ENCODE measurements at regions not wholly inside any gene's neighbourhood (a gene's known extent, or its start where the extent isn't known, plus 50 kb on each side); places are given as distances from the start of the nearest gene placed in this dataset.

- DNase-seq (ENCODE audit: low spot score), result no peak
- no peak for TF ChIP-seq EZH2 (IDR thresholded peaks at IDR 0.05; ENCODE audit: borderline replicate concordance)
- TF ChIP-seq CTCF (IDR thresholded peaks at IDR 0.05; ENCODE audit: poor library complexity), result no peak
- TF ChIP-seq EZH2phosphoT487 (IDR thresholded peaks at IDR 0.05; ENCODE audit: low read depth, severe bottlenecking, unreplicated experiment), result no peak
- no peak overlapping the region for H3K4me3 ChIP-seq
These were observed 197.1 kb downstream of the EN1 start for GRCh38 chr2:118650327-118650726.

DNA sequence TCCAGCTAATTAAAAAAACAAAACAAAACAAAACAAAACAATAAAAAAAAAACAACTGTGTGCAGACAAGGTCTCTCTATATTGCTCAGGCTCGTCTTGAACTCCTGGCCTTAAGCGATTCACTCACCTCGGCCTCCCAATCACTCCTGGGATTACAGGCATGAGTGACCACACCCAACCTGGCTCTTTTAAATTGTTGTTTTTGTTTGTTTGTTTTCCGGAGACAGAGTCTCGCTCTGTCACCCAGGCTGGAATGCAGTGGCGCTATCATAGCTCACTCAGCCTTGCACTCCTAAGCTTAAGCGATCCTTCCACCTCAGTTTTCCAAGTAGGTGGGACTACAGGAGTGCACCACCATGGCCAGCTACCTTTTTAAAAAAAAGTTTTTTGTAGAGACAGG, 201.6 kb downstream of the EN1 start:
- H2AFZ ChIP-seq, result no peak overlapping the region
- H3K4me3 ChIP-seq, result no peak overlapping the region
- H3K4me2 ChIP-seq, result no peak overlapping the region
- no peaks in the 10 kb centered on the region for H3K79me2 ChIP-seq
- H3K27me3 ChIP-seq, result peaks cover 4% of the 10 kb centered on the region
- no peaks in the 10 kb centered on the region for H3K9me3 ChIP-seq (ENCODE audit: low read depth)
- H3K36me3 ChIP-seq (replicated peaks; ENCODE audit: insufficient read depth, low read depth), result no peaks in the 10 kb centered on the region
- WGBS (ENCODE audit: low lambda C conversion rate, missing lambda C conversion rate), result 73% methylated on average over 7 of the region's 7 CpGs
- H3K9me2 ChIP-seq (replicated peaks; ENCODE audit: insufficient read depth), result no peaks in the 10 kb centered on the region
- H3K4me1 ChIP-seq (ENCODE audit: insufficient read depth), result no peaks in the 10 kb centered on the region
- no peak overlapping the region for H3K27ac ChIP-seq
- TF ChIP-seq CTCF (IDR thresholded peaks at IDR 0.05; ENCODE audit: poor library complexity) (no peak), EZH2phosphoT487 (IDR thresholded peaks at IDR 0.05; ENCODE audit: low read depth, severe bottlenecking, unreplicated experiment) (no peak), EZH2 (IDR thresholded peaks at IDR 0.05; ENCODE audit: borderline replicate concordance) (no peak)
- no peak for DNase-seq (ENCODE audit: low spot score)
- no peaks in the 10 kb centered on the region for H4K20me1 ChIP-seq (ENCODE audit: insufficient read depth, poor library complexity, severe bottlenecking)

More at GRCh38 chr2:118650327-118650726, 197.1 kb downstream of the EN1 start:
- Histone ChIP-seq H3K9me2 (replicated peaks; ENCODE audit: insufficient read depth) (no peaks in the 10 kb centered on the region), H3K4me2 (no peak overlapping the region), H3K36me3 (replicated peaks; ENCODE audit: insufficient read depth, low read depth) (no peaks in the 10 kb centered on the region), H3K9me3 (ENCODE audit: low read depth) (no peaks in the 10 kb centered on the region), H3K79me2 (no peaks in the 10 kb centered on the region), H3K4me1 (ENCODE audit: insufficient read depth) (no peaks in the 10 kb centered on the region), H2AFZ (no peak overlapping the region), H4K20me1 (ENCODE audit: insufficient read depth, poor library complexity, severe bottlenecking) (no peaks in the 10 kb centered on the region), H3K27ac (no peak overlapping the region), H3K27me3 (no peaks in the 10 kb centered on the region)

- Histone ChIP-seq H3K4me3 (no peak overlapping the region), H3K9me3 (ENCODE audit: low read depth) (no peaks in the 10 kb centered on the region), H3K4me2 (no peak overlapping the region), H3K36me3 (replicated peaks; ENCODE audit: insufficient read depth, low read depth) (no peaks in the 10 kb centered on the region), H3K79me2 (no peaks in the 10 kb centered on the region), H4K20me1 (ENCODE audit: insufficient read depth, poor library complexity, severe bottlenecking) (no peaks in the 10 kb centered on the region), H3K27ac (no peak overlapping the region), H3K27me3 (peaks cover 4% of the 10 kb centered on the region), H3K4me1 (ENCODE audit: insufficient read depth) (no peaks in the 10 kb centered on the region), H2AFZ (no peak overlapping the region), H3K9me2 (replicated peaks; ENCODE audit: insufficient read depth) (no peaks in the 10 kb centered on the region)
- no peak for DNase-seq (ENCODE audit: low spot score)
- no peak for TF ChIP-seq EZH2phosphoT487 (IDR thresholded peaks at IDR 0.05; ENCODE audit: low read depth, severe bottlenecking, unreplicated experiment)
- no peak for TF ChIP-seq CTCF (IDR thresholded peaks at IDR 0.05; ENCODE audit: poor library complexity)
- TF ChIP-seq EZH2 (IDR thresholded peaks at IDR 0.05; ENCODE audit: borderline replicate concordance), result no peak
- 23% methylated on average over 4 of the region's 4 CpGs for WGBS (ENCODE audit: low lambda C conversion rate, missing lambda C conversion rate)
These were observed 203.3 kb downstream of the EN1 start for GRCh38 chr2:118644190-118644589.

- H3K27me3 ChIP-seq, result peaks cover 4% of the 10 kb centered on the region
- no peaks in the 10 kb centered on the region for H4K20me1 ChIP-seq (ENCODE audit: insufficient read depth, poor library complexity, severe bottlenecking)
- DNase-seq (ENCODE audit: low spot score), result no peak
- H3K9me3 ChIP-seq (ENCODE audit: low read depth), result no peaks in the 10 kb centered on the region
- no peak overlapping the region for H2AFZ ChIP-seq
- no peak overlapping the region for H3K4me2 ChIP-seq
- TF ChIP-seq EZH2phosphoT487 (IDR thresholded peaks at IDR 0.05; ENCODE audit: low read depth, severe bottlenecking, unreplicated experiment) (no peak), CTCF (IDR thresholded peaks at IDR 0.05; ENCODE audit: poor library complexity) (no peak), EZH2 (IDR thresholded peaks at IDR 0.05; ENCODE audit: borderline replicate concordance) (no peak)
- H3K36me3 ChIP-seq (replicated peaks; ENCODE audit: insufficient read depth, low read depth), result no peaks in the 10 kb centered on the region
- 65% methylated on average over 4 of the region's 4 CpGs for WGBS (ENCODE audit: low lambda C conversion rate, missing lambda C conversion rate)
- H3K79me2 ChIP-seq, result no peaks in the 10 kb centered on the region
- H3K27ac ChIP-seq, result no peak overlapping the region
- H3K4me1 ChIP-seq (ENCODE audit: insufficient read depth), result no peaks in the 10 kb centered on the region
- H3K4me3 ChIP-seq, result no peak overlapping the region
- H3K9me2 ChIP-seq (replicated peaks; ENCODE audit: insufficient read depth), result no peaks in the 10 kb centered on the region
These were observed 204.2 kb downstream of the EN1 start for GRCh38 chr2:118643294-118643693.

All from hepatocyte (in vitro differentiated cells).